ENCODE measurements at regions not wholly inside any gene's neighbourhood (a gene's known extent, or its start where the extent isn't known, plus 50 kb on each side); places are given as distances from the start of the nearest gene placed in this dataset.

- no peak for DNase-seq (ENCODE audit: low read depth in 3 of 3)
Measured at GRCh38 chr2:150903055-150903454, 358.6 kb downstream of the RBM43 start.

- DNase-seq (ENCODE audit: low read depth in 3 of 3): no peak
Measured at GRCh38 chr2:150900913-150901312, 360.8 kb downstream of the RBM43 start.

DNA sequence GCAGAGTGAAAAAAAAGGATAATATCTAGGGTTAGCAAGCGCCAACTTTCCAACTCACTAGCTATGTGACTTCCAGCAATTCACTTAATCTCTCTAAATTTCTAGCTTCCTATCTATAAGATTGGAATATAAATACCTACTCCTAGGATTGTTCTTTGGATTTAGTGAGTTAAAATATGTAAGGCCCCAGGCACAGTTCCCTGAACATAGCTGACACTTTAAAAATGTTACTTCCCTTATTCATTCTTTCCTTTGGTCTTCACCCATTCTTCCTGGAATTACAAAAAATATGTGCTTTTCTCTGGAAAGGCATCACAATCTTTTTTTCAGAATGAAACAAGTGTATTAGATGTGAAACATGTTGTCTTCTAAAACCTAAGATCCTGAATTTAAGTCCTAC, 365.7 kb downstream of the RBM43 start:
- DNase-seq (ENCODE audit: low read depth in 3 of 3): no peak

GRCh38 chr2:150889141-150889540, 372.5 kb downstream of the RBM43 start:
- DNase-seq (ENCODE audit: low read depth in 3 of 3): no peak

- DNase-seq (ENCODE audit: low read depth in 3 of 3): no peak
Measured at GRCh38 chr2:150888337-150888736, 373.3 kb downstream of the RBM43 start.

DNA sequence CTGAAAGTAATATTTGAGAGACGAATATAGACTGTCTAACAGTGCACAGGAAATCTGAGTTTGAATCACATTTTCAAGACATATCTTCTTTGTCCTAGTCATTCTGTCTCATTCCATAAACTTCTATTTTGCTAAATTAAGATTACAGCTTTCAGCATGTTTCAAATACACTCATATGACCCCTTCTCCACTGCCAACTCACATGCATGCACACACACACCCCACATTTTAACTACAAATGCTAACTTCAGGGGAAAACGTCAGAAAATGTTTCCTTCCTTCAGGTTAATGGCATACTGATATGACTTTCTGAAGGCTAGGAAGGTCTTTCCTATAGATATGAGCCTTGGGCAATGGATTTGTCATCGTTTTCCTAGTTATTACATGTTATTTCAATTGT, 373.7 kb downstream of the RBM43 start:
- DNase-seq (ENCODE audit: low read depth in 3 of 3): no peak

DNA sequence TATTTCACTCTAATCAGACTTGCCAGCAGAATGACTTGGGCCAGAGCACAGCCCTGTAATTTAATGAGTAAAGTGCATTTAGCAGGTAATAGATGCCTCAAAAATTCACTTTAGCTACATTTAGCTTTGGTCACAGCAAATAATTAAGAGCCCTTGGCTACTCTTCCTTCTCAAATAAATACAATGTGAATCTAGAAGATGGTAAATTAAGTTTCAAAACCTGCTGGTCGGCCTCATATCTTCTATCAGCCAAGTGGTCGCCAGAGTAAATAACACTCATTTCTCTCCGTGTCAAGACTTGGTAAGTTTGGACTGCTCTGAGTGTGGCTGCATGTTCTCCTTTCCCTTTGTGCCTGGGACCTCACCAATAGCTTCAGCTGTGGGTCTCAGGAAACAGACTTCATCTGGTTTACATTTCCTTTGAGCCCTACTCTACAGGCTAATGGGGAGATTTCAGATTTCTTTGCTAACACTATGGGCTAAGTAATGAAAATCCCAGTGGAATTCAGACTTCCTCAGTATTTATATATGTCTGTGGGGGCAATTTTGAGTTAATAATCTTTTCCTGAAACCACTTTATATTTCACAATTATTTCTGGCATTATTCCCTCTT, 375.8 kb downstream of the RBM43 start:
- no peak for DNase-seq (ENCODE audit: low read depth in 3 of 3)

GRCh38 chr2:150885236-150885635, 376.4 kb downstream of the RBM43 start:
- DNase-seq (ENCODE audit: low read depth in 3 of 3): no peak

DNA sequence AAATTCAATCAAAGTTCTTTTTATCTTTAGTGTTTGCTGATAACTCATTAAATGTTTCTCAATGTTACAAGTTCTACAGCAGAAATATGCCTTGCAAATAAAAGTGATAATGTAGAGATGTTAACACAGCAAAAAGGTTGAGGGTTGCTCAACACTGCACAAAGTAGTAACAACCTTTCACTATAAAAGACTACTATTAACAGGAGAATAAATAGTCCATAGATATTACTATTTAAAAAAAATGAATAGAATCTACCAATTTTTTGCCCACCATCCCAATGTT, 378.1 kb downstream of the RBM43 start:
- DNase-seq (ENCODE audit: low read depth in 3 of 3): no peak

- no peak for DNase-seq (ENCODE audit: low read depth in 3 of 3)
Measured at GRCh38 chr2:150882751-150883612, 378.7 kb downstream of the RBM43 start.

DNA sequence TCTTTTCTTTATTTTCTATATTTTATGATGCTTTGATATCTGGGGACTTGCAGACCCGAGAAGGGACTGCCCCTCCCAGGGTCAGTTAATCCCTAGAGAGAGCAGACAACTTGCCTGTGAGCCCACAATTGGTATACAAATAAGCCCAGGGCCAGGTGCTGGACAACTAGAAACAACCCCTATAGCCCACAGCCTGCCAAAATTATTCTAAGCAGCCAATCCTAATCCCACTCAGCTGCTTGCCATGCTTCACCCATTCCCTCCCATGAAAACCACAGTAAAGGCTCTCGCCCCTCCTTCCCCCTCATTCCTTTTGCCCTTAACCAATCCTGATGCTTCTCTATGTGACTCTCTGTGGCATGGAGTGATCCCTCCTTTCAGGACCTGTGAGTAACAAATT, 380.7 kb downstream of the RBM43 start:
- DNase-seq (ENCODE audit: low read depth in 3 of 3): no peak

DNA sequence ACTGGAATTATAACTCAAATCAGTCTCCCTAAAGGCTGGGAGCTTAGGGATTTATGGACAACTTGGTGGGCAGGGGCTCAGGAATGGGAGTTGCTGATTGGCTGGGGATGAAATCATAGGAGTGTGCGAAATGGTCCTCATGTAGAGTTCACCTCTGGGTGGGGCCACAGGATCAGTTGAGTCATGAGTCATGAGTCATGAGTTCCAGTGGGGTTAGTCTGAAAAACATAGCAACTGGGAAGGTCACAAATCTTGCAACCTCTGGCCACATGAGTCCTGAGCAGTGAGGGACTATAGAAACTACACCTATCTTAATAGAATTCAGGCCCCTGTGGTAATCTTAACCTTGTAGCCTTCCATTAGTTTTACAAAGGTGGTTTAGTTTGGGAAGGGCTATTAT, 383.3 kb downstream of the RBM43 start:
- no peak for DNase-seq (ENCODE audit: low read depth in 3 of 3)

- DNase-seq (ENCODE audit: low read depth in 3 of 3): no peak
Measured at GRCh38 chr2:150876251-150876950, 385.3 kb downstream of the RBM43 start.

DNA sequence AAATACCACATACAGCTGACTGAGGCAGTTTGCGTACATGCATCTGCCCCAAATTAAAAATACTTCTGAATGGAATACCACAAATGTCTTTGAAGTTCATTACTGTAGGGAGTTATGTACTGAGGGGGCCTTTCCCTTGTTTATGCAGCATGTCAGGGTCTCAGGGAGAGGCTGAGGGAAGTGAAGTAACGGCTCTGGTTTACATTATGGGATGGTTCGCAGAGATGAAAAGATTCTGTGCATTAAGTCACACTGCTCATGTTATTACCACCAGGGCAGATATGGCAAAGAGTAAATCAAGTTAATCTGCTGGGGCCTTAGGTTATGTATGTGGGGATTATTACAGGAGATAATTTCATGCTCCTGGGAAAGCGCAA, 385.9 kb upstream of the RND3 start:
- DNase-seq (ENCODE audit: low read depth in 3 of 3): no peak

DNA sequence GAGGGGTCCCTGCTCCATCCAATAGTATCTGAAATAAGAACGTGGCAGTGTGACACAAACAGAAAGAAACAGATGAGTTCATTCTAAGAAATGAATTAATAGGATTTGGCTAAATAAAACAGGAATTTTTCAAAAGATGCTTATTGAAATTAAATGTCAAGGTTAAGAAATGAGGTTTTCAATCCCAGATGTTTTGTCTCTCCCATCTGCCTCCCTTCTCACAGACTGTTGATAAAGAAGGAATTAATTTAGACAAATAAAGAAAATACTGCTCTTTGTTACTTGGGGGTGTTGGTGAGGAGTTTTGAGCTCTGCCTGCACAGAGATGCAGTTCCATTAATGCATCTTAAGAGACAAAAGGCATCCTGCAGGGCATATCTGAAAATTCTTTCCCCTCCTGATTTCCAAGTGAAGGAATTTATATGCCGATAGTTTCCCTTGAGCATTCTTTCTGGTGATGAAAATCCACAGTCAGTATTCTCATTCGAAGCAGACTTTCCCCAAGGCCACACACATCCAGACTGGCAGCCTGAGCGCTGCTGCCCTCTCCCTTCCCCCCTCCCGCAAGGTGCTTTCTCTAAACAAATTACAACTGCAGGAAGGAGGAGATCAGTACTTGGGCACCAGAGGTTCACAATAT, 385.4 kb upstream of the RND3 start:
- DNase-seq (ENCODE audit: low read depth in 3 of 3): no peak

DNA sequence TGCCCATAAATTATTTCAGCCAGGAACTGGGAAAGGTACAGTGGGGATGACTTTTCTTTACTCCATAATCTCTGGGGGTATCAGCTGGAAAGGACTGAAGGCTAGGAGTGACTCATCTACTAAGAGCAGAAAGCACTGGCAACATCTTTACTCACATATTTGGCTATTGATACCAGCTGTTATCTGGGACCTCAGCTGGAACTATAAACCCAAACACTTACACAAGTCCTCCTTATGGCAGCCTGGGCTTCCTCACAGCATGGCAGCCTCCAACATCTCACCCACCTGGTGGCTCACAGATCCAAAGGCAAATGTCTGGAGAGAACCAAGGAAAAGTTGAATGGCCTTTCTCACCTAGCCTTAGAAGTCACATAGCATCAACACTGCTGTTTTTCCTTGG, 379.0 kb upstream of the RND3 start:
- DNase-seq (ENCODE audit: low read depth in 3 of 3): no peak

- no peak for DNase-seq (ENCODE audit: low read depth in 3 of 3)
Measured at GRCh38 chr2:150863691-150864090, 376.2 kb upstream of the RND3 start.

DNA sequence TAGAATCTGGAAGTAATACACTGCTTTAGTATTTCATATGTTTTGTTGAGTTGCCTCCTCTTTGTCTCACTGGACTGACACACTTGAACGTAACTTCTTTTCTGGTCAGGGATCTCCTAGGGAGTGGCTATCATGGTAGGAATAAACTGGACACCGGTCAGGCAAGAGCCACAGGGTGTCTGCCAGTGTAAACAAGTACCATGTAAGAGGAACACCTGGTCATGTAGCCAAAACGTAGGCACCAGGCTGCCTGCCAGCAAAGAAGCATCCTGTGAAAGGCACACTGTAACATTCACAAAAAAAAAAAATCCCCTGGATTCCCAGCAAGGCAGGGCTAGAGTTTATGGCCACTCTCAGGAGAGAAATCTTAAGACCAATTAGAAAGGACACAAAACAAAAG, 372.8 kb upstream of the RND3 start:
- DNase-seq (ENCODE audit: low read depth in 3 of 3): no peak

- no peak for DNase-seq (ENCODE audit: low read depth in 3 of 3)
Measured at GRCh38 chr2:150859877-150860276, 372.4 kb upstream of the RND3 start.

DNA sequence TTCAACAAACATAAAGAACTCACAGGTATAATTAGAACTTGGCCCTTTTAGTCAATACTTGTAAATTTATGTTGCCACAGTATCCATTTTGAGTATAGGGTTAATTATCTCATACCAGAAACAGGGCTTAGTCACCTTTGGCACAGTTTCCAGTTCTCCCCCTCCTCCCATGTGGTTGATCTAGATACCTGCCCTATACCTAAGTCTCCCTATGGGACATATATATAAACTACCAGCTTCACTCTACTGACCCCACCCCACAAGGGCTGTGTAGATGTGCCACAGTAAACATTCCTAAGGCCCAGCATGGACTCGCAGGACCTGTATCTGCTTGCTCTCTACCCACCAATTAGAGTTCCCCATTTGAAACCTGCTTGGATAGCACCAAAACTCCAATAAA, 371.7 kb upstream of the RND3 start:
- DNase-seq (ENCODE audit: low read depth in 3 of 3): no peak

GRCh38 chr2:150858382-150858781, 370.9 kb upstream of the RND3 start:
- no peak for DNase-seq (ENCODE audit: low read depth in 3 of 3)

GRCh38 chr2:150856596-150857281, 369.3 kb upstream of the RND3 start:
- DNase-seq (ENCODE audit: low read depth in 3 of 3): no peak

Data from stimulated activated CD4-positive, alpha-beta T cell treated with anti-CD3 and anti-CD28 coated beads, TNF-alpha, amount 100 ng/mL, for 24 hours (primary cell).